Calu3 (cell line): ENCODE measurements at regions not wholly inside any gene's neighbourhood (a gene's known extent, or its start where the extent isn't known, plus 50 kb on each side); places are given as distances from the start of the nearest gene placed in this dataset.
"Not testable (repeated sequence)": the region's sequence is repeated elsewhere in the genome, so short reads cannot be mapped to it uniquely, and the experiment has no call there.

ENCODE experiments used
- BruUV-seq: library from RNA; stranded (reverse); fragments of 400-500 nt; replicated peaks from 2 replicates; lab custom pipeline; 2021; lab: Mats Ljungman, UMichigan
- CTCF ChIA-PET: fragments of 300-600 bp; sonication (Branson Sonifier 250); formaldehyde crosslinking; loops from one replicate; lab custom pipeline; 2022; ENCODE audit warnings: antibody characterized with exemption; lab: Charles Lee
- DNase-seq: peaks from one replicate; pipeline ENCODE4 v3.0.0; 2022
- H3K27ac Mint-ChIP-seq: one replicate; pipeline ENCODE4 v1.8.0; 2022; ENCODE audit warnings: mixed read lengths; ENCODE audit not compliant: unreplicated experiment
- H3K27me3 Mint-ChIP-seq: one replicate; pipeline ENCODE4 v1.8.0; 2022; ENCODE audit warnings: mixed read lengths; ENCODE audit not compliant: unreplicated experiment
- H3K36me3 Mint-ChIP-seq: one replicate; pipeline ENCODE4 v1.8.0; 2022; ENCODE audit warnings: mild to moderate bottlenecking, moderate library complexity, mixed read lengths; ENCODE audit not compliant: insufficient read depth, unreplicated experiment
- H3K4me1 Mint-ChIP-seq: one replicate; pipeline ENCODE4 v1.8.0; 2022; ENCODE audit warnings: mild to moderate bottlenecking, low read depth, mixed read lengths; ENCODE audit not compliant: unreplicated experiment
- H3K4me3 Mint-ChIP-seq: one replicate; pipeline ENCODE4 v1.8.0; 2022; ENCODE audit warnings: mild to moderate bottlenecking, low read depth, moderate library complexity, mixed read lengths; ENCODE audit not compliant: unreplicated experiment
- H3K9me3 Mint-ChIP-seq: one replicate; pipeline ENCODE4 v1.8.0; 2022; ENCODE audit warnings: low read depth, mixed read lengths; ENCODE audit not compliant: unreplicated experiment
- CTCF ChIP-seq: fragments of 200-600 bp; IDR thresholded peaks from one replicate; pipeline ENCODE4 v1.8.0; 2022; ENCODE audit warnings: antibody characterized with exemption; ENCODE audit not compliant: unreplicated experiment
- intact Hi-C: fragments of 100-400 bp; cut with micrococcal nuclease; formaldehyde crosslinking; loops from one replicate; pipeline ENCODE4 v1.10.0; 2022; ENCODE audit not compliant: unreplicated experiment

- intact Hi-C loops, result no loop called here
- Mint-ChIP-seq H3K9me3 (no peaks in the 10 kb centered on the region), H3K27ac (no peak overlapping the region), H3K4me1 (peaks cover 11% of the 10 kb centered on the region), H3K27me3 (peaks cover 17% of the 10 kb centered on the region), H3K4me3 (no peak overlapping the region), H3K36me3 (no peaks in the 10 kb centered on the region)
- CTCF ChIA-PET, result no interaction called here
- BruUV-seq, result no TSS peak
- no peak for TF ChIP-seq CTCF
- no peak for DNase-seq
Measured at GRCh38 chr3:11735638-11736037, 91.9 kb upstream of the VGLL4 start.

GRCh38 chr3:11735111-11735510, 91.4 kb upstream of the VGLL4 start:
- H3K4me3 Mint-ChIP-seq, CTCF ChIA-PET, H3K36me3 Mint-ChIP-seq, DNase-seq, BruUV-seq, H3K27ac Mint-ChIP-seq, H3K9me3 Mint-ChIP-seq, intact Hi-C loops: not testable (repeated sequence)
- H3K27me3 Mint-ChIP-seq, result peaks cover 17% of the 10 kb centered on the region
- H3K4me1 Mint-ChIP-seq, result peaks cover 11% of the 10 kb centered on the region

DNA sequence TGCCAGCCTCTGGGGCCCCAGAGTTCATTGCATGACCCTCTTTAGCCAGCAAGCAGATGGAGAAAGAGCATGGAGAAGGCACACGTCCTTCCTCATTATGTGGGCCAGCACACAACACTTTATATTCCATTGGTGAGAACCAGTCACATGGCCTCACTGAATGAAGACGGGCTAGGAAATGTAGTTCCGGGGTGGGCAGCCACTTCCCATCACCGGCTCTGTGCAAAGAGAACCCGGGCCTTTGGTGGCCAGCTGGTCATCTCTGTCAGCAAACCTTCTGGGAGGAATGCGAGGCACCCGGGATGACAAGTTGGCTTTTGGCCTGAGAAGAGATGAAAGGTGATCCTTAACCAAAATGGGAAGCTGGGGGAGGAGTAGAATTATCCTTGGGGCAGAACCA, 90.2 kb upstream of the VGLL4 start:
- Mint-ChIP-seq H3K4me1 (peaks cover 11% of the 10 kb centered on the region), H3K36me3 (no peaks in the 10 kb centered on the region), H3K27ac (no peak overlapping the region), H3K27me3 (peaks cover 8% of the 10 kb centered on the region), H3K4me3 (no peak overlapping the region), H3K9me3 (no peaks in the 10 kb centered on the region)
- intact Hi-C loops, result no loop called here
- DNase-seq, result no peak
- CTCF ChIA-PET, result no interaction called here
- BruUV-seq, result no TSS peak
- no peak for TF ChIP-seq CTCF

DNA sequence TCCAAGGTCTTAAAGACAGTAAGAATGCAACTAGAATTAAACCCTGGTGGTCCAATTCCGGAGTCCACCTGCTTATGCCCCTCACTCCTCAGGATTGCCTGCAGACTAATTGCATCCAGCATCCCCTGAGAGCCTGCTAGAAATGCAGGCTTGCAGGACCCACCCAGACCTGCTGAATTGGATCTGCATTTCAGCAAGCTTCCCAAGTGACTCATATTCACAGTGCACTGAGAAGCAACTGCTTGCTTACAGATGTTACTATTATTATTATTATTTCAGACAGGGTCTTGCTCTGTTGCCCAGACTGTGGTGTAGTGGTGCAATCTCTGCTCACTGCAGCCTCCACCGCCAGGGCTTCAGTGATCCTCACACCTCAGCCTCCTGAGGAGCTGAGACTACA, 83.5 kb upstream of the VGLL4 start:
- CTCF ChIA-PET, result interaction anchor here (1.0 kb wide), 1 partner anchor 11 kb away, joined by 3 read pairs; no protein-coding TSS in a partner anchor
- DNase-seq, result no peak
- no peaks in the 10 kb centered on the region for H3K36me3 Mint-ChIP-seq

More for the DNA sequence above, 83.5 kb upstream of the VGLL4 start:
- H3K9me3 Mint-ChIP-seq, result no peaks in the 10 kb centered on the region
- no peak for TF ChIP-seq CTCF
- H3K4me3 Mint-ChIP-seq, result no peak overlapping the region
- peaks cover 25% of the 10 kb centered on the region for H3K27me3 Mint-ChIP-seq
- no TSS peak for BruUV-seq
- intact Hi-C loops, result no loop called here
- no peak overlapping the region for H3K27ac Mint-ChIP-seq
- peaks cover 11% of the 10 kb centered on the region for H3K4me1 Mint-ChIP-seq
